NCI-H187 treated with DMSO at 0.1 percent for 48 hours (cell line): ENCODE measurements at regions not wholly inside any gene's neighbourhood (a gene's known extent, or its start where the extent isn't known, plus 50 kb on each side); places are given as distances from the start of the nearest gene placed in this dataset.
"Not testable (repeated sequence)": the region's sequence is repeated elsewhere in the genome, so short reads cannot be mapped to it uniquely, and the experiment has no call there.

Experiments used
- DNase-seq: peaks from one replicate; lab custom pipeline; 2025; lab: John Stamatoyannopoulos, UW

DNA sequence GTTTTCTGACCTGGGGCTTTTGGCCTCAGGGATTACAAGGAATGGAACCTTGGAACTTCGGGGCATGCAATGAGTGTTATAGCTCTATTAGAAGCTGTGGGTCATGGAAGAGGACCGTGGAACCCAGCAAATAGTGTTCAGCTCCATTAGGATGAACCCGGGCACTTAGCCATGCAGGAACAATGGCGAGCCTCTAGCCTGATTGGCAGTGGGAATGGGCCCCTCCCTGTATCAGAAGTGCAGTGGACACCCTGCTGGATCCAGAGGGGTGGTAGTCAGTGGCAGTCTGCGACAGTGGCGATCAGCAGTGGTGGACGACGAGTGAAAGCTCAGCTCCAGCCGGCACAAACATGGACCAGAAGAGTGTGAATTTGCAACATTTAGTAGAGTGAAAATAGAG lies 315.4 kb upstream of the TECRL start:
- DNase-seq = no peak

DNA sequence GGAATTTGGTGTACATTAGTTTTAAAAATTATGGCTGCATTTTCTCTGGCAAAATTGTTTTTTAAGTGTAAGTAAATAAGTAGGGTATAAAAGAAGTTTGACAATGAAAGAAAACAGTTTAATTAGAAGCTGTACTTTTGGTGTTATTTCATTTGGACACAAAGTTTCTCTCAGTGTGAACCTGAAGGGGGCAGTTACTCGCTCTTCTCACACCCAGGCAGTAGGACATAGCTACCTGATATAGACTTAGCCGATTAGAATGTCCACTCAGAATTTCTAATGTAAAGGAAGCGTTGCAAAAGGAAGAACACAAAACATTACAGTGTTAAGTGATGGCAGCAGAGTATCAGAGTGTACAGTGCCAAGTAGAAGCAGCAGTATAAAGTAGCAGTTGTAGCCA lies 311.9 kb upstream of the TECRL start:
- DNase-seq = no peak

DNA sequence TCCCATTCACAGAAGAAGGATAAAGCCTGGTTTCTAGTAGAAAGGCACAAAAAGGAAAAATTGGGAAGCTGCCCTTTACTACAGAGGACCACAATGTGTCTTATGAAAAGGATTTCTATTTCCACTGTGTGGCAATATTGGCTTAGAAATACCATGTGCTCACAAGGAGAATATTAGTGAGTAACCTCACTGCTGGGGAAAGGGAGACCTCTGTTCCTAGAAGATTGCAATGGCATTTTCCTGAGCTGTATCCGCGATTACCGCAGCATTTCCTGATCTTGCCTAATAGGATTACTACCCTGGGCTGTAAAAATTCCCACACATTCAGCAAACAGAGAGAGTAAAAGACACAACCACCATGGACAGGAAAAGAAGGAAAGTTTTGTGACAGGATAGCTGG lies 308.8 kb upstream of the TECRL start:
- no peak for DNase-seq

DNA sequence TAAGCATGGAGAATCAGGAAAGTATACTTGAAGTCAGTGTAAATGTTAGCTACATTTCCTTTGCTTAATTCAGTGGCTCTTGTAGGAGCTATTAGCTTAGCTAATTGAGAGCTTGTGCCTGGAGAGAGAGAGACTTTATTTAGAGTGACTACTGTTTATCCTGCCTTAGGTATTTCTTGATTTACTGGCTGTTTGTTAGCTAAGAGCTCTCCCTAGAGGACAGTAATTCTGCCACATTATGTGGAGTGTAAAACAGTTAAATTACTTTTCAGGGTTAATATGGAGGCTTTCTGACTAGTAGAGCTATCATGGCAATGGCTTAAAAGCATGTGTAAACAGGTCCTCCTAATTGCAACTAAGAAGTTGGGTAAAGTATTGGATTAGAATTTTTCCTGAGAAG lies 306.5 kb upstream of the TECRL start:
- DNase-seq = no peak

DNA sequence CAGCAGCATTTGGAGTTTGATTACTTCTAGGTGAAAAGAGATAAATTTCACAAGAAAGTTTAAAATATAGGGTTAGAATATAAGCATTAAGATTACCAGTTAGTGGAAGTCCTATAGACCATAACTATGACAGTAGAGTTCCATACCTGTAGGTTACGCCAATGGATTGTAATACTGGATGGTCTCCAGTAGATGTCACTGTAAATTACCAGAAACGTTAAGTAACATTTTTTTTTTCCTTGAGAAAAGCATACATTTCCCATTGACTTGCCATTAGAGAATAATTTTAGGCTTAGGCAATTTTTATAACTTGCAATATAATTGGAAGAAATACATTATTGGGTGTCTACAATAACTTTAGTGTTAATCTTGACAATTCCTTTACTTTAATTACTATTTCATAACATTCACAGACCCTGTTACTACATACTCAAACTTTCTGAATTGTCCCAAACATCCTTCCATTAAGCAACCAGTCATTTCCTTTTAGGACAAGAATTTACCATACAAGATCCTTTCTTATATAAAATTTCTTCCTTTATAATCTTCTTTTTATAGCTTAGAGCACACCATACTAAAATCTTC lies 304.1 kb upstream of the TECRL start:
- DNase-seq = no peak

DNA sequence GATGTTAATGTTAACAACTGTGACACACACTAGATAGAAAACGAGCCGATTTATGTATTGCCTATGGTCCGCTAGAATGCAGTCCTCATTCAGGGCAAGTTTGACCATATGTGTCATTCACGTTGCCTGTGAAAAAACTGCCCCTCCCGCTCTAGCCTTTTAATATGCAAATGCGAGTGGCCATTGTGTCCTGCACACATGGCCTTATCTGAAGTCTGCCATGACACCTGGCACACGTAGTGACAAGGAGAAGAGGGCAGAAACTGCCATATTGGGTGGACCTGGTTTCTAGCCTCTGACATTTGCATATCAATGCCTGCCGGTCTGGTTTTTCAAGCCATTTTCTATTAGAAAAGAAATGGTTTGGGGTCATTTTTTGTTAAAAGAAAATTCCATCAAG lies 303.3 kb upstream of the TECRL start:
- DNase-seq = no peak

DNA sequence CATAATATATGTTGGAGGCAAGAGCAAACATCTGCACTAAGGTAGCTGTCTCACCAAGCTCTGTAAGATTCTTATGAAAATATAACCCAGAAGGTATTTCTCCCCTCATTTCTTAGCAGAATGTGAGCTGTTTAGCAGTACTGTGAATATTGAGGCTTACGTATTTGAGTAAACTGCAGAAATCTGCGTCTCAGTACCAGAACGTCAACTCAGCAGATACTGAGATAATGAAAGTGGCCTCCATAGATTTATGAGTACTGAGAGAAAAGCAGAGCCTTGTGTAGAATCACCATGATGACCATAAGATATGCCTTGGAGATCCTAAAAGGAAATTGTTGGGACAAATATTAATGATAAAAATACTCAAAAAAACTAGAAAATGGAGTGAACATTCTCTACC lies 296.7 kb upstream of the TECRL start:
- no peak for DNase-seq

DNA sequence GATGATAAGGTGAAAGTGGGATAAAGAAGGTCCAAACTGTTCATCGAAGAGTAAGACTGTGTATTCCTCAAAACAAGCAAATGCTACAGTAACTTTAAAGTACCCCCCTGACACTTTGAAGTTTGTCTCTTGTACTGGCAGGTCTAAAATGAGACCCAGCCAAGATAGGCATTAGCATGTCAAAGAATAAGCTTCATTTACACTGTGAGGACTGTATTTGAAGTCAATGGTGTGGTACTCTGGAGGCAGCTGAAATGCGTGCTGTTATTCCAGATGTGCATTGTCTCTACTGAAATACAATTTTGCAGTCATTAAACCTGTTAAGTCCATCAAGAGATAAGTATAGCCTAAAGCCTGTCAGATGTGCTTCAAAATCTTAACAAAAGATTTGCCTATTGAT lies 288.9 kb upstream of the TECRL start:
- no peak for DNase-seq

DNA sequence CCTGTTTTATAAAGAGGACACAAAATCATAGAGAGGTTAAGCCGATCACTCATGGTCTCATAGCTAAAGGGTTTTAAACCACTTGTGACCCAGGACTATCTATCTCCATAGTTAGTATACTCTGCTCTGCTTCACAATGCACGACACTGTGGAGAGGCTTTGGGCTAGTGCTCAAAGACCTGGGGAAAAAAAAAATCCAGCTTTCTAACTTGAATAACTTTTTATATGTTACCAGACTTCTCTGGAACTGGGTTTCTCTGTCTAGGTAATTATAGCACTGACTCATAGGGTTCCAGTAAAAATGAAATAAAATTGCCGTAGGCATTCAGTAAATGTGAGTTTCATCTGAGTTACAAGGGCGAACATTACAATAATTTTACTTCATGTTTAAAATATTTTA lies 273.7 kb upstream of the TECRL start:
- no peak for DNase-seq

DNA sequence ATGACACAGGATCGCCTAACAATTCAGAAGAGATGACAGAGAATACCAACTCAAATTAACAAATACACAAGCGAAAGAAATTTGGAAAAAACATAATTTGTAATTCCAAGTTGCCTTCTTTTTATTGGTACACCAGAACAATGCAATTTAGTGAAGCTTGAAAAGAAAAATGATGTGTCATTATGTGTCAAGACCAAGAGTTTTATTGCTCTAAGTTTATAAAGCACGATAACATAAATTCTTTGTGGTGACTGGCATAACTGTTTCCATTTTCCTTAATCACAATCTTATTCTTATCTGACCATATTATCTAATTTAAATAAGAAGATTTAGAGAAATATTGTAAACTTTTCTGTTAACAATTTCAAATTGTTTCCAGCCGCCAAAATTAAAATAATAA lies 273.2 kb upstream of the TECRL start:
- no peak for DNase-seq

DNA sequence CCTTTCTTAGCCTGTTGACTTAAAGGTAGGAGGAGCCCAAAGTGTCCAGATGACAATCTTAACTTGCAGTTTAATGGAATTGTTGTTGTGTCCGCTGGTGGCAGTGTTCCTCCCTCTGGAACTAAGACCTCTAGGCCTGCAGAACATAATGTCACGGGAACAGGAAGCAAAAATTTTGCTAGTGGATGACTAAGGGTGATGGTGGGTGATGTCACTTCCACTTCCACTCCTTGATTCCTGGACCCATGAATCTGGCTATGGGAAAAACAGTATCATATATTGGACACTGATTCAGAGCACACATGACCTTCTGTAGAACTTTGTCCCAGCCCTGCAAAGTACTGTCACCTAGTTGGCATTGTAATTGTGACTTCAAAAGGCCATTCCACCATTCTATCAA lies 263.9 kb upstream of the TECRL start:
- not testable (repeated sequence) for DNase-seq

DNA sequence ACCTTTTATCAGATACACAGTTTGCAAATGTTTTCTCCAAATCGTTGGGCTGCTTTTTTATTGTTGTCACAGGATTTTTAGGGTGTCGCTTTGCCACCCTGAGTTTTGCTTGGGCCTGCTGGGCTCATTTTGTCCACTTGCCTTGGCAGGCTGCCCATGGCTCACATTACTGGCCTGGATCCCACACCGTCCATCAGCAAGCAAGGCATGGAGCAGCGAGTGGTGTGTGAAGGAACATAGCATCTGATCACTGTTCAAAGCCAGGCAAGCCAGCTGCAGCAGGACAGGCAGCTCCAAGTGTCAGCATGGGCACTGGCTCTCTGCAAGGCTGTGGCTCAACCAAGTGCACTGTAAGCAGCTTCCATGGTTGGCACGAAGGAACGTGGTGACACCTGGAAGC lies 261.4 kb upstream of the TECRL start:
- DNase-seq = no peak

DNA sequence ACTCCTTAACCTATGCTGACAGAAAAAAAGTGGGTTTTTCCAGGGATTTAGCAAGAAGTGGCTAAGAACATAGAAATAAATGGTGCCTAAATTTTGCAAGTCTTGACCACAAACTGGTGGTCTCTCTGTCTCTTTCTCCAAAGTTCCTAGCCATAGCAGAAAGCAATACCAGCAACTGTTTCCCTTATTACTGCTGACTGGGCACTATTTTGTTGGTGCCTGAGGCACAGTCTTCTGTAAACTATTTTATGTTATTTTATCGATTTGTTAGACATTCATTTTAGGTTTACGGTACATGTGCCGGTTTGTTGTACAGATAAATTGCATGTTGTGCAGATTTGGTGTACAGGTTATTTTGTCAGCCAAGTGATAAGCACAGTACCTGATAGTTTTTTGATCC lies 234.6 kb upstream of the TECRL start:
- no peak for DNase-seq

DNA sequence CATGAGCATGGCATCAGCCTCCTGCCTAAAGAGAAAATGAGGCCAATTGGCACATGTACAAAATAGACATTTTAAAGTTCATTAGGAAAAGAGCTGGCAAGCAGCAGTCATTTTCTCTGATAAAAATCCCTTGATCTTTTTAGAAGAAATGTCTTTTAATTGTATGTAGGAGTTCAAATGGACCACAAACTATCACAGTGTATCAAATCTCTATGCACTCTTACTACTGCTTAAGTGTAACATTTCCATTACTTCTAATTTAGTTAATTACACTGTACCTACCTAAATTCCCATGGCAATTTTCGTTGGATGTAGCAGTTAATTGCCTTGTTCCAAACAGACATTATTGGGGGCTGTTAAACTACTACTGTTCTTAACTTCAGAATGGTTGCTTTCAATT lies 233.7 kb upstream of the TECRL start:
- DNase-seq = no peak

DNA sequence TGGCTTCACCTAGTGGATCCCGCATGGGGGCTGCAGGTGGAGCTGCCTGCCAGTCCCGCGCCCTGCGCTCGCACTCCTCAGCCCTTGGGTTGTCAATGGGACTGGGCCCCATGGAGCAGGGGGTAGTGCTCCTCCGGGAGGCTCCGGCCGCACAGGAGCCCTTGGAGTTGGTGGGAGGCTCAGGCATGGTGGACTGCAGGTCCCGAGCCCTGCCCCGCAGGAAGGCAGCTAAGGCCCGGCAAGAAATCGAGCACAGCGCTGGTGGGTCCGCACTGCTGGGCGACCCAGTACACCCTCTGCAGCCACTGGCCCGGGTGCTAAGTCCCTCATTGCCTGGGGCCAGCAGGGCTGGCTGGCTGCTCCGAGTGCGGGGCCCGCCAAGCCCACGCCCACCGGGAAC lies 231.2 kb upstream of the TECRL start:
- not testable (repeated sequence) for DNase-seq

DNA sequence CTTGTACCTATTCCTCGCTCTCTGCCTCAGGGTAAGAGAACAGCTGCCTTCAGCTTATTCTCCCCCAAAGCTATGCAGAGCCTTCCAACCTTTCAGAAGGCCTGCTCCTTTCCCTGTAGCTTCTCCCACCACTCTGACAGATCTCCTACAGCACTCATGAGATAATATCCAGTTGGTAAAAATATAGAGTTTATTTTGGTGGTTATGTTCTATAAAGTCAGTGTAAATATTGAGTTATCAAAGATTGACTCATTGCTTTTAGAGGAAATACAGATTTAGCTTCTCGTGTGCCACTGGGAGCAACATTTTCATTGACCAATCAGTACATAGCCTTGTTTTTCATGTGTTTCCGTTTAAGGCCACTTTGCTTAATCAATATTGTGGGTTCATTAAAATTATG lies 216.2 kb upstream of the TECRL start:
- no peak for DNase-seq

DNA sequence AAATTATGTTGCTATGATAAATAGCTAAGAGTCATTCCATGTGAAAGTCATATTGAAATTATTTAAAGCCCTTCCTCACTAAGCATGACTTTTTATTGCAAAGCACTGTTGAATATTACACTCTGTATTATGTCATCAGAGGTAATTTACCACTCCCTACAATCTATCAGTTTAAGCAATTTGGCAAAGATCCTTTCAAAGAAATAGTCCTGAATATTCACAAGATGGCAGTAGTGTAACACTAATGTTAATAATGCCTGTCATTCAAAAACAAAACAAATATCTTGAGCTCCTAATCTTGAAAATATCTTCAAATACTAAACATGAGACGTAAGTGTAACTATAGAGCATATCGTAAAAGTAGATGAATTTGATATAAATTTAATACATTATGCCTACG lies 208.6 kb upstream of the TECRL start:
- no peak for DNase-seq

DNA sequence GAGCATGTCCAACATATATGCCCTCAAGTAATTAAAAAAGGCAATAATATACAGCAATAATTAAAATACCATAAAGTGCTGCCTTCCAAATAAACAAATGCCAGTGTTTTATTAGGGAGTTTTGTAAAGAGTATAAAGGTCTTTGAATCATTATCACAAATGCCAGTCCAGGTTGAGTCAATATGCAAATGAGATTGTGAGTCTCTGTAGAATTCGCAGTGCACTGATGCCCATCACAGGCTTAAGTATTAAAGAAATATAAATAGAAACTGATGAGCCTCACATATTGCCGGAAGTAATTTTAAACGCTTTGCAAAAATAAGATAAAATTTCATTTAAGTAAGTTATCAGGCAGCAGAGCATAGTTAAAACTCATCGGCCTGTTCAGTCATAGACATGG lies 205.0 kb upstream of the TECRL start:
- DNase-seq = no peak

DNA sequence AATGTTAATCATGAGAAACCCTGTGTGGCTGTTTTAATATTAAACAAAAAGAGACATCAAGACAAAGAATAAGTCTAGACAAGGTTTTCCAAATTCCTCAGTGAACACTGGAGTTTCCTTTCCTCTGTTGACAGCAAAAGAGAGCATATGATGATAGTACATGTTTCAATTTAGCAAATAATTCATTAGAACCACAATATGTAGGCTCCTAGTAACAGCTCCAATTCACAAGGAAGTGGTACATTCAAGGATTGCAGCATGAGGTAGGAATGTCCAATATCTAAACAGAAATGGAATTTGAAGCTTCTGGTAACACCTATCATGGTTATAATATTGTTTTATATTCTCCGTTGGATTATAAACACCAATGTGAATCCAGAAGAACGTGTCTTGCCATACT lies 203.8 kb upstream of the TECRL start:
- DNase-seq = no peak

DNA sequence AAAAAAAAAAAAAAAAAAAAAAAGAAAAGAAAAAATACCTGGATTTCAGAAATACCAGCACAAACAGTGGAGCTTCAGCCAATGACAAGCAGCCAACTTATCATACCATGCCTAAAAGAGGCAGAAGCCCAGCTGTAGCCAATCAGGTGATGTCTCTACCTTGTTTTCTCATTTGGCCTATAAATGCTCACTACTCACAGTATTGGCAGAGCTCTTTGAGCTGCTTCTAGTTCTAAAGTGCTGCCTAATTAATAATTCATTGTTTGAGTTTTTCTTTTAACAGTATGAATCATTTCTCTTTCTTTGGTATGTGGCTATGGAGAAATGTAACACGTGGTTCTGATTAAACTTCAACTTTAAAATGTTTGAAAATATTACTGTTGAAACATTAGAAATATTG lies 188.8 kb upstream of the TECRL start:
- DNase-seq = no peak

DNA sequence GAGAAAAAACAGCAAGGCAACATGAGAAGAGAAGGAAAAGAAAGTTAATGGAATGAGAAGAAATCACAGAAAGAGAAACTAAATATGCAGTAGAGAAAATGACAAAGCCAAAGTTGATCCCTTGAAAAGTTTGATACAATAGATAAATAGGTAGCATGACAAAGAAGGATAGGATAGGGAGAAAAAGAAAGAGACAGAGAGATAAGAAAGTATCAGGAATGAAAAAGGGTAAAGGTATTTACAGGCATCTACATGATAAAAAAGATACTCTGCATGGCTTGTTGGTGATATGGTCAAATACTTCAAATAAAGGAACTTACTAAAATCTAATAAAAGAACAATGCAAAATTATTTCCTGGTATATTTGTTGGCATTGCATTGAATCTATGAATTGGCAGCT lies 185.5 kb upstream of the TECRL start:
- no peak for DNase-seq

DNA sequence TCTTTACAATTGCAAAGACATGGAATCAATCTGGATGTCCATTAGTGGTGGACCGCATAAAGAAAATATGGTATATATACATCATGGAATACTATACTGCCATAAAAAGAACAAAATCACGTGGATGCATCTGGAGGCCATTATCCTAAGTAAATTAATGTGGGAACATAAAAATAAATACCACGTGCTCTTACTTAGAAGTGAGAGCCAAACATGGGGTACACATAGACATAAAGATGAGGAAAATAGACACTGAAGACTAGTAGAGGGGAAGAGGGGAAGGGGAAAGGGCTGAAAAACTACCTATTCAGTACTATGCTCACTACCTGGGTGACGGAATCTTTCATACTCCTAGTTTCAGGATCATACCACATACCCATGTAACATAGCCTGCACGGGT lies 179.3 kb upstream of the TECRL start:
- no peak for DNase-seq

DNA sequence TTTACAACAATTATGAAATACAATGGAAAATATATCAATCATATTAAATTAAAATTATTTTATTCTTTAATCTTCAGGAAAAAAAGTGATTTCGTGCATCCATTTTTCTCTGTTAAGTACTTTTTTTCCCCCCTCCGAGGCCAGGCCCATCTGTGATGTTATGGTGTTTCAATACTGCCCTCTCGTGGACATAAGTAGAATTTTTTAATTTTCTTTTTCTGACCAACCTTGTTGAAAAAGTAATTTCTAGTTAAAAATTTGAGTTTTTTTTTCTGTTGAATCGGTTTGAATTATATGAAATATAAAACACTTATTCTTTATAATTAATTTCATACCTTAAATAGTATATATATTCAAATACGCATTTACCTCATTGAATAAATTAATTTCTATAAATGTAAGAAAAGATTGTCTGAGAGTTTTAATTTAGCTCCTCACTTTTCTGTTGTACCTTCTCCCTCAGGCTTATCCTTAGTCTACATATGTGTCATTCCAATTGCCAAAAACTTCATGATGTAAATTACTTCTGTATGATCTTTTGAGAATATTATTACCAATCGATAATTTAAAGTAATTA lies 175.8 kb upstream of the TECRL start:
- DNase-seq = no peak

DNA sequence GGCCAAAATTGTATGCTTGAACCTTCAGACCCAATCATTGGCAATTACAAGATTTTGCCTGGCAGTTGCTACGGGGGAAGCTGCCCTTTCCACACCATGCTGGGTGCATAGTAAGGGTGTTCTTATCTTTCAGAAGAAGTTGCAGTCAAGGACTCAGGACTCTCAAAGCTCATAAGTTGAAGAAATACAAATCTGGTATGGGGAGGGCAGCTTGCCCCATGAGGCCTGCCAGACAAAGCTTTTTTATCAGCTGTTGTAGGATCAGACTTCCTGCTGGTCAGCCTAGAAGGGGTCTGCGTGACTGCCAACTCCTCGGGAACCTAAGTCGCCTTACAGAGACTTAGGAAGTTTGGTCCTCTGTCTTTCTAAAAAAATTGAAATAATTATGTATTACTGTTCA lies 174.9 kb upstream of the TECRL start:
- no peak for DNase-seq

DNA sequence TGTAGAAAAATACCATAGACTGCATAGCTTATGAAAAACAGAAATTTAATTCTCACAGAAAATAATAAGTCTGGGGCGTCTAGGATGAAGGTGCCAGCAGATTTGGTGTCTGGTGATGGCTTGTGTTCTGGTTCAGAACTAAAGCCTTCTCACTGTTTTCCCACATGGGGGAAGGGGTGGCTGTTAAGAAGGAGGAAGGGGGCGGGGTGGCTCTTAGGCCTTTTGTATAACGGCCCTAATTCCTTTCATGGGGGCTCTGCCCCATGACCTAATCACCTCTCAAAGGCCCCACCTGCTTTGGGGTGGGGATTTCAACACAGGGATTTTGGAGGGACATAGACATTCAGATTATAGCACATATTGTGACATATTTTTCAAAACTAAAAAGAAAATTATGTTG lies 173.2 kb upstream of the TECRL start:
- no peak for DNase-seq
